Neural cell (in vitro differentiated cells): ENCODE measurements at regions not wholly inside any gene's neighbourhood (a gene's known extent, or its start where the extent isn't known, plus 50 kb on each side); places are given as distances from the start of the nearest gene placed in this dataset.

Experiments used
- H2AFZ ChIP-seq: fragments of 200-600, 300-800 bp; sonication (generic), shearing (Covaris generic); 2 replicates; pipeline ENCODE4 v1.6.0; 2014; ENCODE audit warnings: low read depth, mild to moderate bottlenecking, antibody characterized with exemption, low read length, moderate library complexity
- H3F3A ChIP-seq: fragments of 200-600 bp; shearing (Covaris generic); 2 replicates; pipeline ENCODE4 v1.6.1; 2016; ENCODE audit warnings: mild to moderate bottlenecking, moderate library complexity, mixed read lengths, antibody characterized with exemption, low read length; ENCODE audit not compliant: insufficient read depth, poor library complexity, severe bottlenecking
- H3K27ac ChIP-seq: fragments of 200-600, 300-800 bp; sonication (generic), shearing (Covaris generic); 2 replicates; pipeline ENCODE4 v1.5.1; 2014; ENCODE audit warnings: mild to moderate bottlenecking, low read length, moderate library complexity
- H3K27me3 ChIP-seq: fragments of 300-800, 200-600 bp; sonication (generic), shearing (Covaris generic); 2 replicates; pipeline ENCODE4 v1.6.0; 2014; ENCODE audit warnings: mild to moderate bottlenecking, low read depth, low read length, moderate library complexity; ENCODE audit not compliant: insufficient read depth
- H3K36me3 ChIP-seq: fragments of 300-800, 200-600 bp; sonication (generic), shearing (Covaris generic); 2 replicates; pipeline ENCODE4 v1.5.1; 2014; ENCODE audit warnings: mild to moderate bottlenecking, antibody characterized with exemption, low read length, moderate library complexity; ENCODE audit not compliant: insufficient read depth
- H3K4me2 ChIP-seq: fragments of 300-800, 200-600 bp; sonication (generic), shearing (Covaris generic); 2 replicates; pipeline ENCODE4 v1.6.0; 2014; ENCODE audit warnings: mild to moderate bottlenecking, low read length
- H3K4me3 ChIP-seq: fragments of 300-800, 200-600 bp; sonication (generic), shearing (Covaris generic); 2 replicates; pipeline ENCODE4 v1.5.1; 2014; ENCODE audit warnings: mild to moderate bottlenecking, low read length, moderate library complexity
- H3K79me2 ChIP-seq: fragments of 200-600 bp; shearing (Covaris generic); replicated peaks from 2 replicates; pipeline ENCODE4 v1.6.0; 2014; ENCODE audit warnings: mild to moderate bottlenecking, low read length, moderate library complexity; ENCODE audit not compliant: insufficient read depth
- H3K9ac ChIP-seq: fragments of 300-800, 200-600 bp; sonication (generic), shearing (Covaris generic); 2 replicates; pipeline ENCODE4 v1.6.1; 2016; ENCODE audit warnings: mild to moderate bottlenecking, low read length, mixed read lengths
- H3K9me2 ChIP-seq: fragments of 200-600 bp; shearing (Covaris generic); 2 replicates; pipeline ENCODE4 v1.6.1; 2016; ENCODE audit warnings: mild to moderate bottlenecking, low read length, mixed read lengths; ENCODE audit not compliant: insufficient read depth
- H3K9me3 ChIP-seq: fragments of 200-600, 300-800 bp; sonication (generic), shearing (Covaris generic); 2 replicates; pipeline ENCODE4 v1.6.1; 2016; ENCODE audit warnings: mild to moderate bottlenecking, mixed run types, low read length, moderate library complexity, mixed read lengths
- H4K20me1 ChIP-seq: fragments of 200-600 bp; shearing (Covaris generic); 2 replicates; pipeline ENCODE4 v1.6.1; 2016; ENCODE audit warnings: mild to moderate bottlenecking, mixed run types; ENCODE audit not compliant: insufficient read depth
- EP300 ChIP-seq: fragments of 450-650 bp; conservative IDR thresholded peaks from 2 replicates; pipeline ENCODE4 v1.6.1; 2014; ENCODE audit warnings: antibody characterized with exemption, mild to moderate bottlenecking, moderate library complexity; ENCODE audit not compliant: poor library complexity, severe bottlenecking
- EZH2 ChIP-seq: fragments of 200-600, 300-800 bp; shearing (Covaris generic), sonication (generic); IDR thresholded peaks from 2 replicates; pipeline ENCODE4 v1.6.1; 2014; ENCODE audit warnings: antibody characterized with exemption, low read length, borderline replicate concordance, mild to moderate bottlenecking; ENCODE audit not compliant: insufficient read depth, poor library complexity, severe bottlenecking
- MXI1 ChIP-seq: fragments of 450-650 bp; conservative IDR thresholded peaks from 2 replicates; pipeline ENCODE4 v1.6.1; 2014; ENCODE audit warnings: antibody characterized with exemption, mild to moderate bottlenecking; ENCODE audit not compliant: poor library complexity, severe bottlenecking
- POLR2AphosphoS5 ChIP-seq: IDR thresholded peaks from 2 replicates; pipeline ENCODE4 v1.6.1; 2012
- RAD21 ChIP-seq: fragments of 450-650 bp; conservative IDR thresholded peaks from 2 replicates; pipeline ENCODE4 v1.6.1; 2014; ENCODE audit warnings: antibody characterized with exemption, mild to moderate bottlenecking, moderate library complexity
- REST ChIP-seq: IDR thresholded peaks from 2 replicates; pipeline ENCODE4 v1.6.1; 2012; ENCODE audit warnings: borderline replicate concordance
- SMC3 ChIP-seq: fragments of 450-650 bp; conservative IDR thresholded peaks from 2 replicates; pipeline ENCODE4 v1.6.1; 2014; ENCODE audit warnings: antibody characterized with exemption, mild to moderate bottlenecking, moderate library complexity; ENCODE audit not compliant: poor library complexity
- TAF1 ChIP-seq: IDR thresholded peaks from 2 replicates; pipeline ENCODE4 v1.6.1; 2012; ENCODE audit warnings: low read depth
- TF ChIP-seq, protein P1 (sequence below): fragments of 450-650 bp; IDR thresholded peaks from 2 replicates; pipeline ENCODE4 v1.5.1; 2014; ENCODE audit warnings: antibody characterized with exemption, mild to moderate bottlenecking, moderate library complexity; ENCODE audit not compliant: poor library complexity, severe bottlenecking

DNA sequence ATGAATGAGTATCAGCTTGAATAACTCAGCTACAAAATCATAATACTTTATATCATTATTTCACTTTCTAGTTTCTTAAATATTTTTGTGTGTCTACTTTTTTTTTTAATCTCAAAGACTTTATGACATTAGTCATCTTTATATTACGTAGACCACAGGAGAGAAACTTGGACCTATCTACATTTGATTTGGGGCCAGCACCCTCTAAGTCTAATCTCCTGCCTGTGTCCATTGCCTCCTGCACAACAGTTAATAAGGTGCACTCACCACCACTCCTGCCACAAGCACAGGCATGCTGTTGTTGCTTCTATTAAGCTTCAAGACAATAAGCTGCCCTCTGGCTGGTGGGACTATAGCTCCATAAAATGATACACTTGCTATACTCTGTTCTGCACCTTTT lies 70.4 kb downstream of the DIRAS3 start:
- TF ChIP-seq TAF1 (no peak), POLR2AphosphoS5 (no peak), RAD21 (no peak), SMC3 (no peak), EP300 (no peak), MXI1 (no peak), EZH2 (no peak)
- TF ChIP-seq, protein P1, sequence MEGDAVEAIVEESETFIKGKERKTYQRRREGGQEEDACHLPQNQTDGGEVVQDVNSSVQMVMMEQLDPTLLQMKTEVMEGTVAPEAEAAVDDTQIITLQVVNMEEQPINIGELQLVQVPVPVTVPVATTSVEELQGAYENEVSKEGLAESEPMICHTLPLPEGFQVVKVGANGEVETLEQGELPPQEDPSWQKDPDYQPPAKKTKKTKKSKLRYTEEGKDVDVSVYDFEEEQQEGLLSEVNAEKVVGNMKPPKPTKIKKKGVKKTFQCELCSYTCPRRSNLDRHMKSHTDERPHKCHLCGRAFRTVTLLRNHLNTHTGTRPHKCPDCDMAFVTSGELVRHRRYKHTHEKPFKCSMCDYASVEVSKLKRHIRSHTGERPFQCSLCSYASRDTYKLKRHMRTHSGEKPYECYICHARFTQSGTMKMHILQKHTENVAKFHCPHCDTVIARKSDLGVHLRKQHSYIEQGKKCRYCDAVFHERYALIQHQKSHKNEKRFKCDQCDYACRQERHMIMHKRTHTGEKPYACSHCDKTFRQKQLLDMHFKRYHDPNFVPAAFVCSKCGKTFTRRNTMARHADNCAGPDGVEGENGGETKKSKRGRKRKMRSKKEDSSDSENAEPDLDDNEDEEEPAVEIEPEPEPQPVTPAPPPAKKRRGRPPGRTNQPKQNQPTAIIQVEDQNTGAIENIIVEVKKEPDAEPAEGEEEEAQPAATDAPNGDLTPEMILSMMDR: no peak
- Histone ChIP-seq H3K36me3 (no peaks in the 10 kb centered on the region), H3K9me3 (no peaks in the 10 kb centered on the region), H4K20me1 (no peaks in the 10 kb centered on the region), H3F3A (no peaks in the 10 kb centered on the region), H3K4me2 (no peak overlapping the region), H3K9ac (no peak overlapping the region), H3K27ac (no peak overlapping the region), H3K79me2 (no peaks in the 10 kb centered on the region), H3K9me2 (no peaks in the 10 kb centered on the region), H3K27me3 (no peaks in the 10 kb centered on the region), H3K4me3 (no peak overlapping the region), H2AFZ (no peak overlapping the region)

- Histone ChIP-seq H3K36me3 (no peaks in the 10 kb centered on the region), H3K9me3 (no peaks in the 10 kb centered on the region), H3K4me2 (no peak overlapping the region), H3F3A (no peaks in the 10 kb centered on the region), H3K27ac (no peak overlapping the region), H3K9me2 (no peaks in the 10 kb centered on the region), H3K27me3 (no peaks in the 10 kb centered on the region), H3K79me2 (no peaks in the 10 kb centered on the region), H3K9ac (no peak overlapping the region), H3K4me3 (no peak overlapping the region), H2AFZ (no peak overlapping the region), H4K20me1 (no peaks in the 10 kb centered on the region)
- TF ChIP-seq EP300 (no peak), REST (no peak), MXI1 (no peak), RAD21 (no peak), SMC3 (no peak), TAF1 (no peak), EZH2 (no peak), POLR2AphosphoS5 (no peak)
- TF ChIP-seq, protein P1: no peak
Observed at GRCh38 chr1:67979532-67979931, 70.9 kb downstream of the DIRAS3 start.
